ENCODE measurements at regions not wholly inside any gene's neighbourhood (a gene's known extent, or its start where the extent isn't known, plus 50 kb on each side); places are given as distances from the start of the nearest gene placed in this dataset.

GRCh38 chr3:4197670-4198069 lies 105.5 kb upstream of the SETMAR start:
- TF ChIP-seq EZH2 (IDR thresholded peaks at IDR 0.05): no peak
- TF ChIP-seq POLR2AphosphoS5 (IDR thresholded peaks at IDR 0.05; ENCODE audit: borderline replicate concordance, low read depth, low read length): no peak
- no peak for TF ChIP-seq FOXP2 (optimal IDR thresholded peaks at IDR 0.05; ENCODE audit: control extremely low read depth, extremely low read length, insufficient read depth)
